ENCODE measurements at regions not wholly inside any gene's neighbourhood (a gene's known extent, or its start where the extent isn't known, plus 50 kb on each side); places are given as distances from the start of the nearest gene placed in this dataset.

GRCh38 chr4:128381748-128382559, 94.3 kb upstream of the PGRMC2 start:
- ATAC-seq (no peak), DNase-seq (ENCODE audit: low read depth, low spot score) (no peak)
- POLR2A ChIA-PET = no interaction called here
- no peak for TF ChIP-seq SIN3A (IDR thresholded peaks at IDR 0.05; ENCODE audit: borderline replicate concordance, insufficient read depth, low read depth, low read length)
- TF ChIP-seq TCF7L2 (IDR thresholded peaks at IDR 0.05; ENCODE audit: low read depth, low read length) = no peak
- no peak for TF ChIP-seq POLR2AphosphoS5 (IDR thresholded peaks at IDR 0.05; ENCODE audit: low read depth, low read length)
- no peak for TF ChIP-seq CTCF (IDR thresholded peaks at IDR 0.05)
- no peaks in the 10 kb centered on the region for H3K9me3 ChIP-seq (ENCODE audit: control insufficient read depth, insufficient read depth, low read depth, low read length)
- no peak overlapping the region for H3K4me3 ChIP-seq (ENCODE audit: low read depth in 2 of 2, low read length in 2 of 2)
- no TSS peak for BruUV-seq (replicated peaks)
- in situ Hi-C loops (cut with HindIII; ENCODE audit: low pct_unique_long_range_greater_than_20kb, low sequenced_read_pairs) = no loop called here
- H3K27ac ChIP-seq (ENCODE audit: low read length) = no peak overlapping the region
- no peaks in the 10 kb centered on the region for H3K27me3 ChIP-seq (ENCODE audit: control insufficient read depth, insufficient read depth, low read length)
- intact Hi-C loops (cut with micrococcal nuclease; ENCODE audit: unreplicated experiment) = no loop called here
- CTCF ChIA-PET = no interaction called here
- peaks cover 12% of the 10 kb centered on the region for H3K4me1 ChIP-seq (ENCODE audit: control insufficient read depth, insufficient read depth, low read length)
- no peaks in the 10 kb centered on the region for H3K36me3 ChIP-seq (ENCODE audit: control insufficient read depth, insufficient read depth, low read length)

GRCh38 chr4:128380306-128380705, 92.7 kb upstream of the PGRMC2 start:
- Histone ChIP-seq H3K36me3 (ENCODE audit: control insufficient read depth, insufficient read depth, low read length) (no peaks in the 10 kb centered on the region), H3K4me3 (ENCODE audit: low read depth in 2 of 2, low read length in 2 of 2) (no peak overlapping the region), H3K27me3 (ENCODE audit: control insufficient read depth, insufficient read depth, low read length) (no peaks in the 10 kb centered on the region), H3K4me1 (ENCODE audit: control insufficient read depth, insufficient read depth, low read length) (no peaks in the 10 kb centered on the region; the same call in none of the 2 replicates), H3K27ac (ENCODE audit: low read length) (no peak overlapping the region), H3K9me3 (ENCODE audit: control insufficient read depth, insufficient read depth, low read depth, low read length) (no peaks in the 10 kb centered on the region)
- no peak for DNase-seq (ENCODE audit: low read depth, low spot score)
- no TSS peak for BruUV-seq (replicated peaks)
- TF ChIP-seq SIN3A (IDR thresholded peaks at IDR 0.05; ENCODE audit: borderline replicate concordance, insufficient read depth, low read depth, low read length) = no peak
- no peak for TF ChIP-seq POLR2AphosphoS5 (IDR thresholded peaks at IDR 0.05; ENCODE audit: low read depth, low read length)
- no peak for TF ChIP-seq CTCF (IDR thresholded peaks at IDR 0.05)
- TF ChIP-seq REST (IDR thresholded peaks at IDR 0.05; ENCODE audit: insufficient read depth in 1 of 2, low read depth in 2 of 2, low read length in 1 of 2) = no peak
- no peak for TF ChIP-seq TCF7L2 (IDR thresholded peaks at IDR 0.05; ENCODE audit: low read depth, low read length)
- CTCF ChIA-PET = no interaction called here
- in situ Hi-C loops (cut with HindIII; ENCODE audit: low pct_unique_long_range_greater_than_20kb, low sequenced_read_pairs) = no loop called here
- POLR2A ChIA-PET = no interaction called here
- ATAC-seq = no peak
- intact Hi-C loops (cut with micrococcal nuclease; ENCODE audit: unreplicated experiment) = no loop called here
